CD4-positive, alpha-beta T cell treated with Interleukin-4 for 4 hours (primary cell): ENCODE measurements at regions not wholly inside any gene's neighbourhood (a gene's known extent, or its start where the extent isn't known, plus 50 kb on each side); places are given as distances from the start of the nearest gene placed in this dataset.
"Not testable (repeated sequence)": the region's sequence is repeated elsewhere in the genome, so short reads cannot be mapped to it uniquely, and the experiment has no call there.

Experiments used
- DNase-seq: peaks from one replicate; pipeline ENCODE4 v3.0.0-alpha.2; 2020

DNA sequence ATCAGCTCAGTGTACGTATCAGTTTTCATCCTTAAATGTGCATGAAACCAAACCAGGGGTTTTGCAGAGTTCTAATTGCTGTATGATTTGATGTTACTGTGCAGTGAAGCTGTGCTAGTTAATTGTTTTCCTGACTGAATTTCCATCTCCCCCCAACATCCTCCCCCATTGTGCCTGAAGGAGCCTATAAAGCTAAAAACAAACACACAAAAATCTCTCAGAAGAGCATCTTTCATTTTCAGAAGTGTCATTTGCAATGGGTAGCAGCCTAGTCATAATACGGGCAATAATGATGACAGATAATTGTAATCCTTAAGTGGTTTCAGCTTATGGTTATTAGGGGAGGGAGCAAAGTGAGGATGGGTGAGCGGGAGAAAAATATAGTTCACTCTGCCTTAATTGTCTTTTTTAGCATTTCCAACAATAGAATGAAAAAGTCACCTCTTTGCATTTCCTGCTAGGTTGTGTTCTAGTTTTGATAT lies 207.9 kb upstream of the TBL1XR1 start:
- no peak for DNase-seq

DNA sequence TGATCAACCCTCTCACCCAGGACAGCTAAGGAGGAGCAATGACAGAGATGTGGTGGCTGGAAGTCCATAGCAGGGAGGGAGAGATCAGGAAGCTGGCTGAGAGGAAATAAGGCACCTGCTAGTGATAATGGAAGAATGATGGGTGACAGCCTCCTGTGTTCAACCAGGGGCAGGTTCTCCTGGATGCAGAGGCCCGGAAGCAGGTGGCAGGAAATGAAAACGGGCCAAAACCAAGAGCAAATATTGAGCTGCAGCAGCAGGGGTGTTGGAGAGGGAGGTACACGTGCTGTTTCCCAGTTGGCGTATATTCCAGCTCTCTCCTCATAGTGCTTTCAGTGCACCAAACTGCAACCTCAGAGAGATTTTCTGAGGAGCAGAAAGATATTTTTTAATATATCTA lies 213.4 kb upstream of the TBL1XR1 start:
- DNase-seq, result no peak

DNA sequence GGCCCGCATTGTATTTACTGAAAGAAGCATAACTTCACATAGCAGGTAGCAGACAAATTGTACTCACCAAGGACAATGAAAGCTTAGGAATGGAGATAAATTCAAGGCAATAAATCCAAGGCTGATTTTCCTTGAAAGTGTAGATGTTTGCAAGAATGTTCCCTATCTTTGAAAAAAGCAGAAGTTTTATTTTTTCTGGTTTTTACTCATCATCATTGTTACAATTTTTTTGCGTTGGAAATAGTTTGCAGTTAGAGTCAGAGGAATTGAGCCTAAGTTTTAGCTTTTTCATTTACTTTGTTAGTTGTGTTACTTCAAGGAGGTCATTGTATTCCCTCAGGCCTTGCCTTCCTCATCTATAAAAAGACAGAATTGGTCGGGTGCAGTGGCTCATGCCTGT lies 213.9 kb upstream of the TBL1XR1 start:
- no peak for DNase-seq

DNA sequence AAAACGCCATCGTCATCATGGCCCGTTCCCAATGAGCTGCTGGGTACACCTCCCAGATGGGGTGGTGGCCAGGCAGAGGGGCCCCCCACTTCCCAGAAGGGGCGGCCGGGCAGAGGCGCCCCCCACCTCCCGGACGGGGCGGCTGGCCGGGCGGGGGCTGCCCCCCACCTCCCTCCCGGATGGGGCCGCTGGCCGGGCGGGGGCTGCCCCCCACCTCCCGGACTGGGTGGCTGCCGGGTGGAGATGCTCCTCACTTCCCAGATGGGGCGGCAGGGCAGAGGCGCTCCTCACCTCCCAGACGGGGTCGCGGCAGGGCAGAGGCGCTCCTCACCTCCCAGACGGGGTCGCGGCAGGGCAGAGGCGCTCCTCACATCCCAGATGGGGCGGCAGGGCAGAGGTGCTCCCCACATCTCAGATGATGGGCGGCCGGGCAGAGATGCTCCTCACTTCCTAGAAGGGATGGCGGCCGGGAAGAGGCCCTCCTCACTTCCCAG lies 215.4 kb upstream of the TBL1XR1 start:
- not testable (repeated sequence) for DNase-seq

DNA sequence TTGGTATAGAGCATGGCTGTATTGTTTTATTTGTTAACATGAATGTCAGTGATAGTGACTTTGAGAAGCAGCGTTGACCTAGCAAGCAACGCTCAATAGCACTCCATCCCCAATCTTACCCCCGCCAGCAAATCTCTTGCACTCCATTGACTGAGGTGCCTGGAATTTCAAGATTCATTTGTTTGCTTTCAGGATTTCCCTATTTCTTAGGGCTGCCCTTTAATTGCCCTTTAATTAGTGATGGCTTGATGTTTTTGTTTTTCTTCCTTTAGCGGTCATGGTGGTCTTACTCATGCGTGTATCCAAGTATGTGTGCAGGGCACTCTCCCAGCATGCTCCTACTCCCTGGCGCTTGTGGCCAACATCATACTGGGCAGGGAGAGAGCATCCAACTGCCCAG lies 216.8 kb upstream of the TBL1XR1 start:
- no peak for DNase-seq

DNA sequence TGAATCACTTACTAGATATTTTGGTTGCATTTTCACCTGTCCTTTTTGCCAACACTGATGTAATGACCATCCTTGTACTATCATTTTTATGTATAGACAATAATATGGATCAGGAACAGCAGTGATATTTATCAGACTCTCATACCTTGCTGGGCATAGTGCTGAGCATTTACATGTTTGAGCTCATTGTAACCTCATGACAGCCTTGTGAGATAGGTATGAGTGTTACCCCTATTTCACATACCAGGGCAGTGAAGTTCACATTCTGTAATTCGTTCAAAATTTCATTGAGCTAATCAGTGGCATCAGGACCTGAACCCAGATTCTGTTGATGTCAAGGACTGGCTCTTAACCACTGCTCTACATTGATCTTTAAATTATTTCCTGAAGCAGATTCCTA lies 221.5 kb upstream of the TBL1XR1 start:
- DNase-seq, result no peak

DNA sequence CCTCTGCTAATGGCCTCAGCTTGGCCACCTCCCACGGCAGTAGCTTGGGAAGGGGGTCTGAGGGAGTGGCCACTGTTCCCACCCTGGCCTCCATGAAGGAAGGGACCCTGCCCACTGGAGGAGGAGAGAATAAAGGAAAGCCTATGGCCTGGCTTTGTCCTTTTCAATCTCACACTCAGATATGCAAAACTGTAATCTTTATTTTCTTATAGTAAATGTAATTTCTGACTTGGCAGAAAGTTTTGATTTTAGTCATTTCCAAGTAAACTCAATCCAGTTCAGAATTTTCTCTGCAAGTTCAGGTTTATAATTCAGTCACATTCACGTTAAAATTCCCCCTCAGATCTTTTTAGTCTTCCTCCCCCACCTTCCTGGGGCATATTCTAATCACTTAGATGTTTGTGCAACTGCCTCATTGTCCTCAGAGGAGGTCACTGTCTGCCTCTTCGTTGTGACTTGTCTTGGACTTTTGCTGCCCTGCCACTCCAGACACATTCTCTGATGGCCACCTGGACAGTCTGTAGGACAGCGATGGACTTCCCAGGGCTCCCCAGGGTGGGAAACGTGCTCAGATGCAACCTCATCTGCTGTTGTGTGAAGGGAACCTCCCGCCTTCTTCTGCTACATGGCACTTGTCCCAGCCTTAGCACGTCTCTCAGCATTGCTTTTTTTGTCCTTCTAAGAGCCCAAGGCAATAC lies 222.8 kb upstream of the TBL1XR1 start:
- DNase-seq, result no peak

DNA sequence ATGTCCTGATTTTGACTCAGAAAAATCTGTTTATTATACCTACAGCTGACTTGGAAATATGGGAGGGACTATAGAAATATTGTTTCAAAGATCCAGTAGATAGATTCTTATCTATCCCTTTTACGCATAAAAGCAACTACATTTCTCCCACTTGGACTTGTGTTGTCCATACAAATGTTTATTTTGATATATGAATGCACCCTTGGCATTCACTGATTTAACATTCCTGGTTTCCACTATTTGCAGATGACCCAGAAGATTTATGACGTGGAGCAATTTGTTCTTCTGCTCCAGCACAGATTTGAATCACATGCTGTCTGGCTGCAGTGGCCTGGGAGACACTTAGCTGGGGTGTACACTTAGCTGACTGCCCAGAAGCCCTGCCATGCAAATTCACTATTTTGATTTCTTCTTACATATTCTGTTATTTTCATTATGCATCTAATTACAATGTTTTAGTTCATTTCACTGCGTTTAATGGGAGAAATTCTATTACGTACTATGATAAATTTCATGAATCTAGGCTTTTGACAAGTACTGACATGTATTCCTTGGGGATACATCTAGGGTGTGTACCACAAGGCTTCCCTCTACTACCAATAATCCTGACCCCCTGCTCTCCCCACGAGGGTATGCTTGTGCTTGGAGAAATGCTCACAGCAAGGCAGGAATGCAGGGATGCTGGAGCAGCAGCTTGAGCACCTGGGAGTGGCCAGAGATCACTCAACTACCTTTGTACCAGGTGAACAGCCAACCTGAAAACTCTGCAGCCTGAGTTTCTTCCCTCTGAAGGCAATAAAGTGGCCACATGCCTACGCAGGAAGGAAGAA lies 223.6 kb upstream of the TBL1XR1 start:
- DNase-seq, result no peak

DNA sequence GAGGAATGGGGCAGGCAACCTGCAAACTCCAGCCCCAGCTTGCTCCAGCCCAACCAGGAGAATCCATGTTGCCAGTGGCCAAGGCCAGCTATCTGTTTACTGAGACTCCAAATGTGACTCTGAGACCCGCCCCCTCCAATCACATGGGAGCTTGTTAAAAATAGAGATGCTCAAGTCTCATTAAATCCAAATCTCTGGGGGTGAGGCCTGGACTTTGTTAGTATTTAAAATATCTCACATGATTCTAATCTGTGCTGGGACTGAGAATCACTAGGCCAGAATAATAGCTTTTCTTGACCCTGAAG lies 224.2 kb upstream of the TBL1XR1 start:
- no peak for DNase-seq

DNA sequence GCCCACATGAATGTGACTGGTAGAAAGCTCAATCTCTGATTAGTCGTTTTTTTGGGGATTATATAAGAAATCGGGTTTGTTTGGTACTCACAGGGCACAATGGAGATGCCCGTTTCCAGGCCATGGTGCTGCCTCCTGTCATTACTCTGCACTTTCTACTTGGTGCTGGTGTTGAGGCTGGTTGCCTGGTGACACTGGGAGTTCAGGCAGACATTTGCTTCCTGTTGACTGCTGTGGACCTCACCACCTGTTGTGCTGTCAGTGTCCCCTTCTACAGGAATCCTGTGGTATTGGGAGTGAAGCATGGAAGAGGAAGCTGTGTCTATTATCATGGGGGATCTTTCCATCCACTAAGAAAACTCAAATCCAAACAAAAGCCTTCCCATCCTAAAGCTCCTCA lies 227.2 kb upstream of the TBL1XR1 start:
- DNase-seq, result peak; percentile 13

DNA sequence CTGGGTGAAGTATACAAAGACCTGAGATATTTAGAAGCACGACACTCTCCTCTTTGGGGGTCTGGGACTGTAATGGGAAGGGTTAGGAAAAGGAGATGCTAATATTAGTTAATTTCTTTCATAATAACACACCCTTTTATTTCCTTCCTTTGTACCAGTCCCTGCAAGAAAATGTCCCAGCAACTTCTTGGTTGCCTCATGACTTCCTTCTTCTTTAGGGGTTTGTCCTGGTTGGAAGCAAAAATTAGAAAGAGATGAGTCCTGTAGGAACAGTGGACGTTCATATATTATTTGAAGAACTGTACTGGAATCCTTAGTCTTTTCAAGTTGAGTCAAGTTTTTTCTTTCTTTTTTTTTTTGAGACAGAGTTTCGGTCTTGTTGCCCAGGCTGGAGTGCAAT lies 227.8 kb upstream of the TBL1XR1 start:
- DNase-seq, result no peak

DNA sequence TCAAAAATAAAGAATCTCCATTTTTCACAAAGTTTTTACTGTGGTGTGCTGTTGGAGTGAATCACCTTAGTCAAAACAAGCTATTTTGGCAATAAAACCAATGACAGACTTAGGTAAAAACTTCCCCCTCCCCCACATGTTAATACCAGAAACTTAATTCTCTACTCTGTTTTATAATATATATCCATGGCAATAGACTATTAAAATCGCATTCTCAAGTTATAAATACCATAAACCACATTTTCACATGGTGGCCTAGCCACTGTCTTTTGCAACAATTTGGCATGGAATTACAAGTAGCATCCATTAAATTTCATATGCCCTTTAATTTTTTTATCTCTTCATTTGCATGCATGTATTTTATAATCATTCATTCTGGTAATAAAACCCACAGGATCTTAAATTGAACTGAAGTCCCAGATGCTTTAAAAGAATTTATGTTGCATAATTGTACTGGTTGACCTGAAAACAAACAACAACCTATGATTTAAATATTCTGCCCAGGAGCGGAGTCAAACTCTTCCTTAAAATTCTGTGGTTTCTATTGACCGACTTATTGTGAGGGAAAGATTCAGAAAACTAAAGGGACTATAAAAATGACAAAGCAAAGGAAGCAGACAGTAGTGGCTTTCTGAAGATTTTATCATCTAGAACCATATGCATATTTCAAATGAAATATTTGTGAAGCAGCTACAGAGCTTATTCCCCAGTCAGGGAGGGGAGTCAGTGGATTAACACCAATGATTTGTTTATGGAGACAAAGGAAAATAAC lies 229.0 kb upstream of the TBL1XR1 start:
- DNase-seq, result no peak

DNA sequence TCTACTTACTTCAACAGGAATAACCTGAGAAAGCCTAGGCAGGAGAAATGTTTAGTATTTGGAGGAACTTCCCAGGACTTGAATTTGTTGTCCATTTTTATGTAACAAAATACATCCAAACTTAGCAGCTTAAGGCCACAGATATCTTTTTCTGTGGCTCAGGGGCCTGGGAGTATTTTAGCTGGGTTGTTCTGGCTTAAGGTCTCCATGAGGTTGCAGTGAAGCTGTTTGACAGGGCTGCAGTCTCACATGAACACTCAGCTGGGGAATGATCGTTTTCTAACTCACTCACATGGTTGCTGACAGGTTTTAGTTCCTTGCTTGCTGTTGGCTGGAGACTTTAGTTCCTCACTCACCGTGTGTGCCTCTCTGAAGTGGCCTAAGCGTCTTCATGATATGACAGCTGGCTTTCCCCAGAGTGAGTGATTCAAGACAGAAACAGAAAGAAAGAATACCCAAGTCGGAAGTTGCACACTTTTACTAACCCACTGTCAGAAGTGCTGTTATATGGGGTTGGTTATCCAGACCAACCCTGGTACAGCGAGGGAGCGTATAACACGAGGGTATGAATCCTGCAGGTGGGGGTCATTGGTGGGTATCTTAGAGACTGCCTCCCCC lies 229.7 kb upstream of the TBL1XR1 start:
- peak; percentile 76 for DNase-seq

DNA sequence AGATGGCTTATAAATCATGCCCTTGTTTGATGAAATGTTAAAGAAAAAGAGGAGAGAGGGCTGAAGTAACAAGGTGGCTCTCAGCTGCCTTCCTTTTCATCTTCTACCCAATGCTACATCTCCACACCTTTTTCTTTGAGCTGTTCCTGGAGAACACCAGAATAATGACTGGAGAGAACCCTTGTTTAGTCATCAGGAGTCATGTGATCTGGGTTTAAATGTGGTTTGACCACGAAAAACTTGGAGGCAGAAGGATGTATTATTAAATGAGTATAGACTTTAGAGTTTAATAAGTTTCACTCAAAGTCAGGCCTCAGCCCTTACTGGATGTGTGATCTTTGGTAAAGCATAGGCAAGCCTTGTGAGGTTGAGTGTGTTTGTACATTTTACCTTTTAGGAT lies 230.3 kb upstream of the TBL1XR1 start:
- DNase-seq, result peak; percentile 51

DNA sequence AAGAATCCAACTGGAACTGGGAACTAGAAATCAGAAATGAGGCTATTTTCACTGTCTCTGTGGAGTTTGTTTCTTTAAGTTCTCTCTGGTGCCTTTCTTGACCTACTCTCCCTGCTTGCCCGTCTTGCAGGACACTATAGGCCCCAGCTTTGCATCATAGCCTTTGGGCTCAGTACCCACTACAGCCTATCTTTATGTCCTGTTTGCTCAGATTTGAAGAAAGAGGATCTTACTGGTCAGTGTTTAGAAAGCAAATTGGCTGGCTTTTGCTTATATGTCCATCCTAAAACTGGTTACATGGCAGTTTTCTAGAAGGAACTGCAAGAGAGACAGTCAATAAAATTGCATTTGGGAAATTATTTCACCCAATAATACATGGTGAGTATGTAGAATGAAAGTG lies 231.8 kb upstream of the TBL1XR1 start:
- no peak for DNase-seq

DNA sequence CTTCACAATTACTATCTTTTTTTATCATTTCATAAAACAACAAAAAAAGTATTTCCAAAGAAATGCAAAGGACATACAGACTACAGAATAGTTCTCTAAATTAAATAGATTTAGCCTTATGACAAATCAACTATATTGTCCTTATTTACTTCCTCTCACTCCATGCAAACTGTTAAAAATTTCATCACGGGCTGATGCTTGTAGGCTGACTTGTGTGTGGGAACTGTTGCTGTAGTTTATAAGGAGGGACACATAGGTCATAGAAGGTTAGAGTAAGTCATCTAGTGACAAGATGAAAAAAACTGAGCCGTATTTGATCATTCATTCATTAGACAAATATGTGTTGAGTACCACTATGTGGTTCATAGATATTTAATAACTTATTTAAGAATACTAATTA lies 232.5 kb upstream of the TBL1XR1 start:
- DNase-seq, result no peak

DNA sequence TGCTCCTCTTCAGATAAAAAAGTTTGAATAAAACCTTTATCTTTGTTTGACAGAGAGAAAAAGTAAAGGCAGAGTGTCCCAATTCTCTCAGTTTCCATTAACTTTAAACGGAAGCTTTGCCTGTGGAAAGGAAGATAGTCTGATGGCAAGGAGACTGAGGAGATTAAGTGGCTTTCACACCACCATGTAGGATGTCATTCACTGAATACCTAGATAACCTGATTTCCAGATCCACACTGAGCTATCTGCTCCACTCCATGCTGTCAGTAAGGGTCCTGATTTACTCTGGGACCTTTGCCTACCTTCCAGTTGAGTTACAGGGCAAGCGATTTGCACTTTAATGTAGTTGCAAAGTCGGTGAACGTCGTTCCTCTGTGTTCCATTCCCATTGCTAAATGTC lies 233.4 kb upstream of the TBL1XR1 start:
- no peak for DNase-seq

DNA sequence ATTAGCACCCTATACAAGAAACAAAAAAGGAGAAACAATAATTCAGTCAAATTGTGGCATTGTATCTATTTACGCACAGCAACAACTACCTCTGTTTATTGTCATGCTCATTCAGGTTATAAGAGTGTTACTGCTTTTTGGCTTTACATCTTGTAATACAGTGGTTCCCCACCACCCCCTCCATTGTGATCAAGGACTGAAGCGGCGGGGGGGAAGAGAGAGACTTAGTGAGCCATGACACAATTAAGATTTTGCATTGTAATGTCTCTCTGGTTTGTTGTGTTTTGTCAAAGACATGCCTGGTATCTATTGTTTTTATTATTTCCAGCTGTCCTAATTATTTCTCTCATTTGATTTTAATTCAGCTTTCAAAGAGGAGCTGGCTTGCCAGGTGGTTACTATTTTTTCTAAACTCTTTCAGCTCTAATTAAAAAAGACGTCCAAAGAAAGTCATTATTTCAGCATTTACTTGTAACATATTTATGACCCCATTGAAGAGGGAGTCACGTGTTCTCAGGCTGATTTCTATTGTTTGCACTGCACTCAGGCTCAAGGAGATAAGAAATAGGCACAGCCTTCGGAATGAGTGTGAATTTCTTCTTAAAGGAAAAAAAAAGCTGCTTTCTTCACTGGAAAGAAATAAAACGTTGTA lies 234.4 kb upstream of the TBL1XR1 start:
- no peak for DNase-seq

DNA sequence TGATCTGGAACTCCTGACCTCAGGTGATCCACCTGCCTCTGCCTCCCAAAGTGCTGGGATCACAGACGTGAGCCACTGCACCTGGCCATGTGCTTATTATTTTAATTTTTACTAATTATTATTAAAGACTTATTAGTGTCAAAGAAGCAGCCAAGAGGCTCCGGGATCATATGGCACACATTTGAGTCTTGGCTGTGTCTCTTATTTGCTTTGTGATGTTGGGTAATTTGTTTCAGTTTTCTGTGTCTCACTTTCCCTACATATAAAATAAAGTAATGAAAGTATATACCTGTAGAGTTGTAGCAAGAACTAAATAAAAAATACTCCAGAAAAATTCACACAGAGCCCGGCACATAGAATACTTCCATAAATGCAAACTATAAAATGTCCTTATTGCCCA lies 238.0 kb upstream of the TBL1XR1 start:
- no peak for DNase-seq

DNA sequence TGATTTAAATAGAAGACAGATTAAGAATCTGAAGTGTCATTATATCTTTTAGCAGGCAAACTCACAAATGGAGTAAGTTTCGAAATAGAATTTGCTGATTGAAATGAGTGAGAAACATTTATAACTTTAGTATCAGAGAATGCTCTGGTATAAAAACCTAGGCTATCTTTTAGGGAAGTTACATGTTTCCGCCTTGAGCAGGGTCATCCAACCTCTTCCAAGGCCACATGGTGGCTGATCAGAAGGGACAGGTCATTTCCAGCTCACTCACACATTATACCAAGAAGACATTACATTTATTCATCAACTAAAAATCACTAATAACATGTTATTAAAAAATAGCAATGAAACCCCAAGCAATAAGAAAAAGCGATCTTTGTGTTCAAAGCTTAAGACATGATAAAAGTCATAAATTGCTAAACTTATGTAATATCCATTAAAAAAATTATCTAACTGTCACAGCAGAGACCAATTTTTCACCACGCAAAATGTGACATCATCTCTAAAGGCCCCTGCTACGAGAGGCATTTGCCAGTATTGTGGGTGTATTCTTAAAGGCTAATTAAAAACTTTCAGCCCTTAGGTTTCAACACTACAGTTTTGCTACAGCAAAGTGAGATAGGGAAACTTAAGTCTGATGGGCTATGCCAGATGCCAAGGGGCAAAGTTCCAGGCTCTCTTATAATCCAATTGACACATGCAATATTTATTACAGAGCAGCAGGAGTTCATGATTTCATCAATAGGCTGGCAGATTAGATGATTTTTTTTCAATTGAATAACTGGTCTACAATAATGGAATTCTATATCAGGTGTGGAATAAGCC lies 240.4 kb upstream of the TBL1XR1 start:
- no peak for DNase-seq

DNA sequence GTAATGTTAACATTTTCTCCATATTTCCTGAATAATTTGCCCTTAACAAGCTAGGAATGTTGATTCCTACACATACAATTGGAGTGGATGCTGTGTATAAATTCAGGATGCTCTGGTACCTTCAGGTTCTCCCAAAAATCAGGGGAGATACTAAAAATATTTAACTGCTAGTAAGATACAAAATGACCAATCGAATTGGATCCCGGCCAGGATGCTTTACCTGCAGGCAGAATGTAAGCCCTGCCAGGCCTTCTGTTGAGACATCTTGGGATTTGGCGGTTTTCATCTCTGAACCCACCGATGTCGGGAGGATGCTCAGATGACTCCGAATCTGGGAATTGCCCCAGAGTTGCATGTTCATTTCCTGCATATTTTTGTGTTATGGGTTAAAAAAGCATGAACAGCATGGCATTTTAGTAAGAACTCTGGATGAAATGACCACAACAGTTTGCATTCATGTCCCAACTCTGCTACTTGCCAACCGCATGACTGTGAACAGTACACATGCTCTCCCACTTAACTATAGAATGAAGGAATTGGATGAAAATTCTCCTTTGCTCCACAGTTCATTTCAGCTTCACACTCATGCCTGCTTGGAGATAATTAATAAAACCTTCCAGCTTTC lies 241.4 kb upstream of the TBL1XR1 start:
- DNase-seq, result no peak
